ENCODE measurements at regions not wholly inside any gene's neighbourhood (a gene's known extent, or its start where the extent isn't known, plus 50 kb on each side); places are given as distances from the start of the nearest gene placed in this dataset.

GRCh38 chr20:10972219-10972860 lies 298.5 kb upstream of the JAG1 start:
- Histone ChIP-seq H3K4me1 (ENCODE audit: control insufficient read depth in 5 of 5, insufficient read depth in 5 of 5, low read length in 5 of 5) (peaks cover 0 to 5% (median 0%) of the 10 kb centered on the region in 5 donors), H3K9me3 (ENCODE audit: control insufficient read depth in 5 of 5, low read length in 5 of 5) (no peaks in the 10 kb centered on the region), H3K4me3 (ENCODE audit: low read depth in 1 of 5, low read length in 5 of 5) (no peak overlapping the region), H3K9ac (ENCODE audit: low read length in 5 of 5) (no peak overlapping the region), H3K27me3 (ENCODE audit: control insufficient read depth in 5 of 5, insufficient read depth in 4 of 5, low read length in 5 of 5) (no peaks in the 10 kb centered on the region), H3K36me3 (ENCODE audit: control insufficient read depth in 5 of 5, insufficient read depth in 5 of 5, low read length in 5 of 5) (no peaks in the 10 kb centered on the region), H3K27ac (ENCODE audit: low read depth, low read length) (no peak overlapping the region)

- Histone ChIP-seq H3K9me3 (ENCODE audit: control insufficient read depth in 5 of 5, low read length in 5 of 5) (no peaks in the 10 kb centered on the region), H3K9ac (ENCODE audit: low read length in 5 of 5) (no peak overlapping the region), H3K27ac (ENCODE audit: low read depth, low read length) (no peak overlapping the region), H3K4me1 (ENCODE audit: control insufficient read depth in 5 of 5, insufficient read depth in 5 of 5, low read length in 5 of 5) (peaks cover 0 to 9% (median 0%) of the 10 kb centered on the region in 5 donors), H3K4me3 (ENCODE audit: low read depth in 1 of 5, low read length in 5 of 5) (no peak overlapping the region), H3K27me3 (ENCODE audit: control insufficient read depth in 5 of 5, insufficient read depth in 4 of 5, low read length in 5 of 5) (no peaks in the 10 kb centered on the region), H3K36me3 (ENCODE audit: control insufficient read depth in 5 of 5, insufficient read depth in 5 of 5, low read length in 5 of 5) (no peaks in the 10 kb centered on the region)
These were observed 302.3 kb upstream of the JAG1 start for GRCh38 chr20:10976051-10976450.

- peaks cover 0 to 7% (median 3%) of the 10 kb centered on the region in 5 donors for H3K4me1 ChIP-seq (ENCODE audit: control insufficient read depth in 5 of 5, insufficient read depth in 5 of 5, low read length in 5 of 5)
- no peaks in the 10 kb centered on the region for H3K27me3 ChIP-seq (ENCODE audit: control insufficient read depth in 5 of 5, insufficient read depth in 4 of 5, low read length in 5 of 5)
- no peaks in the 10 kb centered on the region for H3K36me3 ChIP-seq (ENCODE audit: control insufficient read depth in 5 of 5, insufficient read depth in 5 of 5, low read length in 5 of 5)
- no peak overlapping the region for H3K9ac ChIP-seq (ENCODE audit: low read length in 5 of 5)
- H3K27ac ChIP-seq (ENCODE audit: low read depth, low read length) = no peak overlapping the region
- no peak overlapping the region for H3K4me3 ChIP-seq (ENCODE audit: low read depth in 1 of 5, low read length in 5 of 5)
- no peaks in the 10 kb centered on the region for H3K9me3 ChIP-seq (ENCODE audit: control insufficient read depth in 5 of 5, low read length in 5 of 5)
These were observed 304.4 kb upstream of the JAG1 start for GRCh38 chr20:10978019-10978702.

- no peak overlapping the region for H3K4me3 ChIP-seq (ENCODE audit: low read depth in 1 of 5, low read length in 5 of 5)
- no peaks in the 10 kb centered on the region for H3K9me3 ChIP-seq (ENCODE audit: control insufficient read depth in 5 of 5, low read length in 5 of 5)
- H3K36me3 ChIP-seq (ENCODE audit: control insufficient read depth in 5 of 5, insufficient read depth in 5 of 5, low read length in 5 of 5) = no peaks in the 10 kb centered on the region
- no peaks in the 10 kb centered on the region for H3K27me3 ChIP-seq (ENCODE audit: control insufficient read depth in 5 of 5, insufficient read depth in 4 of 5, low read length in 5 of 5)
- no peak overlapping the region for H3K9ac ChIP-seq (ENCODE audit: low read length in 5 of 5)
- H3K27ac ChIP-seq (ENCODE audit: low read depth, low read length) = no peak overlapping the region
- H3K4me1 ChIP-seq (ENCODE audit: control insufficient read depth in 5 of 5, insufficient read depth in 5 of 5, low read length in 5 of 5) = peaks cover 0 to 7% (median 3%) of the 10 kb centered on the region in 5 donors
These were observed 304.9 kb upstream of the JAG1 start for GRCh38 chr20:10978713-10979112.

- no peaks in the 10 kb centered on the region for H3K36me3 ChIP-seq (ENCODE audit: control insufficient read depth in 5 of 5, insufficient read depth in 5 of 5, low read length in 5 of 5)
- no peak overlapping the region for H3K4me3 ChIP-seq (ENCODE audit: low read depth in 1 of 5, low read length in 5 of 5)
- no peaks in the 10 kb centered on the region for H3K27me3 ChIP-seq (ENCODE audit: control insufficient read depth in 5 of 5, insufficient read depth in 4 of 5, low read length in 5 of 5)
- H3K27ac ChIP-seq (ENCODE audit: low read depth, low read length) = no peak overlapping the region
- no peaks in the 10 kb centered on the region for H3K9me3 ChIP-seq (ENCODE audit: control insufficient read depth in 5 of 5, low read length in 5 of 5)
- H3K9ac ChIP-seq (ENCODE audit: low read length in 5 of 5) = no peak overlapping the region
- H3K4me1 ChIP-seq (ENCODE audit: control insufficient read depth in 5 of 5, insufficient read depth in 5 of 5, low read length in 5 of 5) = peaks cover 2 to 10% (median 7%) of the 10 kb centered on the region in 5 donors
These were observed 308.9 kb upstream of the JAG1 start for GRCh38 chr20:10982692-10983091.

GRCh38 chr20:10984294-10984693 lies 310.5 kb upstream of the JAG1 start:
- H3K27ac ChIP-seq (ENCODE audit: low read depth, low read length) = no peak overlapping the region
- H3K9me3 ChIP-seq (ENCODE audit: control insufficient read depth in 5 of 5, low read length in 5 of 5) = no peaks in the 10 kb centered on the region
- H3K27me3 ChIP-seq (ENCODE audit: control insufficient read depth in 5 of 5, insufficient read depth in 4 of 5, low read length in 5 of 5) = no peaks in the 10 kb centered on the region
- no peaks in the 10 kb centered on the region for H3K36me3 ChIP-seq (ENCODE audit: control insufficient read depth in 5 of 5, insufficient read depth in 5 of 5, low read length in 5 of 5)
- peaks cover 0 to 10% (median 3%) of the 10 kb centered on the region in 5 donors for H3K4me1 ChIP-seq (ENCODE audit: control insufficient read depth in 5 of 5, insufficient read depth in 5 of 5, low read length in 5 of 5)
- no peak overlapping the region for H3K9ac ChIP-seq (ENCODE audit: low read length in 5 of 5)
- H3K4me3 ChIP-seq (ENCODE audit: low read depth in 1 of 5, low read length in 5 of 5) = no peak overlapping the region

GRCh38 chr20:10984913-10985312 lies 311.1 kb upstream of the JAG1 start:
- H3K36me3 ChIP-seq (ENCODE audit: control insufficient read depth in 5 of 5, insufficient read depth in 5 of 5, low read length in 5 of 5) = no peaks in the 10 kb centered on the region
- H3K4me3 ChIP-seq (ENCODE audit: low read depth in 1 of 5, low read length in 5 of 5) = no peak overlapping the region
- H3K9me3 ChIP-seq (ENCODE audit: control insufficient read depth in 5 of 5, low read length in 5 of 5) = no peaks in the 10 kb centered on the region
- no peak overlapping the region for H3K27ac ChIP-seq (ENCODE audit: low read depth, low read length)
- H3K9ac ChIP-seq (ENCODE audit: low read length in 5 of 5) = no peak overlapping the region
- no peaks in the 10 kb centered on the region for H3K27me3 ChIP-seq (ENCODE audit: control insufficient read depth in 5 of 5, insufficient read depth in 4 of 5, low read length in 5 of 5)
- H3K4me1 ChIP-seq (ENCODE audit: control insufficient read depth in 5 of 5, insufficient read depth in 5 of 5, low read length in 5 of 5) = peaks cover 0 to 10% (median 3%) of the 10 kb centered on the region in 5 donors

- no peak overlapping the region for H3K4me3 ChIP-seq (ENCODE audit: low read depth in 1 of 5, low read length in 5 of 5)
- no peak overlapping the region for H3K9ac ChIP-seq (ENCODE audit: low read length in 5 of 5)
- peaks cover 0 to 10% (median 3%) of the 10 kb centered on the region in 5 donors for H3K4me1 ChIP-seq (ENCODE audit: control insufficient read depth in 5 of 5, insufficient read depth in 5 of 5, low read length in 5 of 5)
- no peak overlapping the region for H3K27ac ChIP-seq (ENCODE audit: low read depth, low read length)
- H3K9me3 ChIP-seq (ENCODE audit: control insufficient read depth in 5 of 5, low read length in 5 of 5) = no peaks in the 10 kb centered on the region
- no peaks in the 10 kb centered on the region for H3K36me3 ChIP-seq (ENCODE audit: control insufficient read depth in 5 of 5, insufficient read depth in 5 of 5, low read length in 5 of 5)
- H3K27me3 ChIP-seq (ENCODE audit: control insufficient read depth in 5 of 5, insufficient read depth in 4 of 5, low read length in 5 of 5) = no peaks in the 10 kb centered on the region
These were observed 311.7 kb upstream of the JAG1 start for GRCh38 chr20:10985536-10985935.

GRCh38 chr20:10986586-10986985 lies 312.8 kb upstream of the JAG1 start:
- no peaks in the 10 kb centered on the region for H3K36me3 ChIP-seq (ENCODE audit: control insufficient read depth in 5 of 5, insufficient read depth in 5 of 5, low read length in 5 of 5)
- H3K9me3 ChIP-seq (ENCODE audit: control insufficient read depth in 5 of 5, low read length in 5 of 5) = no peaks in the 10 kb centered on the region
- no peak overlapping the region for H3K4me3 ChIP-seq (ENCODE audit: low read depth in 1 of 5, low read length in 5 of 5)
- H3K4me1 ChIP-seq (ENCODE audit: control insufficient read depth in 5 of 5, insufficient read depth in 5 of 5, low read length in 5 of 5) = peaks cover 0 to 10% (median 3%) of the 10 kb centered on the region in 5 donors
- H3K27ac ChIP-seq (ENCODE audit: low read depth, low read length) = no peak overlapping the region
- H3K9ac ChIP-seq (ENCODE audit: low read length in 5 of 5) = no peak overlapping the region
- no peaks in the 10 kb centered on the region for H3K27me3 ChIP-seq (ENCODE audit: control insufficient read depth in 5 of 5, insufficient read depth in 4 of 5, low read length in 5 of 5)

GRCh38 chr20:10987651-10988383 lies 314.0 kb upstream of the JAG1 start:
- no peak overlapping the region for H3K4me3 ChIP-seq (ENCODE audit: low read depth in 1 of 5, low read length in 5 of 5)
- no peaks in the 10 kb centered on the region for H3K27me3 ChIP-seq (ENCODE audit: control insufficient read depth in 5 of 5, insufficient read depth in 4 of 5, low read length in 5 of 5)
- H3K36me3 ChIP-seq (ENCODE audit: control insufficient read depth in 5 of 5, insufficient read depth in 5 of 5, low read length in 5 of 5) = no peaks in the 10 kb centered on the region
- peaks cover 0 to 11% (median 6%) of the 10 kb centered on the region in 5 donors for H3K4me1 ChIP-seq (ENCODE audit: control insufficient read depth in 5 of 5, insufficient read depth in 5 of 5, low read length in 5 of 5)
- H3K9ac ChIP-seq (ENCODE audit: low read length in 5 of 5) = no peak overlapping the region
- no peaks in the 10 kb centered on the region for H3K9me3 ChIP-seq (ENCODE audit: control insufficient read depth in 5 of 5, low read length in 5 of 5)
- H3K27ac ChIP-seq (ENCODE audit: low read depth, low read length) = no peak overlapping the region

All from subcutaneous abdominal adipose tissue (tissue), 5 donors.